ENCODE measurements at regions not wholly inside any gene's neighbourhood (a gene's known extent, or its start where the extent isn't known, plus 50 kb on each side); places are given as distances from the start of the nearest gene placed in this dataset.

- no peaks in the 10 kb centered on the region for H3K9me3 ChIP-seq (ENCODE audit: low read length)
- TF ChIP-seq RAD21 (conservative IDR thresholded peaks at IDR 0.05) (no peak), MXI1 (conservative IDR thresholded peaks at IDR 0.05; ENCODE audit: poor library complexity, severe bottlenecking) (no peak), EP300 (conservative IDR thresholded peaks at IDR 0.05; ENCODE audit: poor library complexity, severe bottlenecking) (no peak), POLR2AphosphoS5 (IDR thresholded peaks at IDR 0.05) (no peak), CTCF (IDR thresholded peaks at IDR 0.05; ENCODE audit: poor library complexity, severe bottlenecking) (no peak), SMC3 (conservative IDR thresholded peaks at IDR 0.05; ENCODE audit: poor library complexity) (no peak), TAF1 (IDR thresholded peaks at IDR 0.05; ENCODE audit: low read depth) (no peak), REST (IDR thresholded peaks at IDR 0.05; ENCODE audit: borderline replicate concordance) (no peak), EZH2 (IDR thresholded peaks at IDR 0.05; ENCODE audit: borderline replicate concordance, insufficient read depth, low read length, poor library complexity, severe bottlenecking) (no peak)
- no peaks in the 10 kb centered on the region for H3K27me3 ChIP-seq (ENCODE audit: insufficient read depth, low read depth, low read length)
- H3K4me2 ChIP-seq (ENCODE audit: low read length) = no peak overlapping the region
- H3K9me2 ChIP-seq (ENCODE audit: insufficient read depth, low read length) = no peaks in the 10 kb centered on the region
- H2AFZ ChIP-seq (ENCODE audit: low read depth, low read length) = no peak overlapping the region
- H3K4me3 ChIP-seq (ENCODE audit: low read length) = no peak overlapping the region
- no peaks in the 10 kb centered on the region for H3F3A ChIP-seq (ENCODE audit: insufficient read depth, low read length, poor library complexity, severe bottlenecking)
- H3K79me2 ChIP-seq (replicated peaks; ENCODE audit: insufficient read depth, low read length) = no peaks in the 10 kb centered on the region
- no peaks in the 10 kb centered on the region for H4K20me1 ChIP-seq (ENCODE audit: insufficient read depth)
- no peaks in the 10 kb centered on the region for H3K36me3 ChIP-seq (ENCODE audit: insufficient read depth, low read length)
- no peak overlapping the region for H3K27ac ChIP-seq (ENCODE audit: low read length)
- no peak overlapping the region for H3K9ac ChIP-seq (ENCODE audit: low read length)
These were observed 697.4 kb upstream of the WWC1 start for GRCh38 chr5:167594061-167594435.

GRCh38 chr5:167594750-167595149, 696.7 kb upstream of the WWC1 start:
- Histone ChIP-seq H3K27ac (ENCODE audit: low read length) (no peak overlapping the region), H3K27me3 (ENCODE audit: insufficient read depth, low read depth, low read length) (no peaks in the 10 kb centered on the region), H3K9me2 (ENCODE audit: insufficient read depth, low read length) (no peaks in the 10 kb centered on the region), H3K4me2 (ENCODE audit: low read length) (no peak overlapping the region), H3K9me3 (ENCODE audit: low read length) (no peaks in the 10 kb centered on the region), H4K20me1 (ENCODE audit: insufficient read depth) (no peaks in the 10 kb centered on the region), H3K4me3 (ENCODE audit: low read length) (no peak overlapping the region), H3F3A (ENCODE audit: insufficient read depth, low read length, poor library complexity, severe bottlenecking) (no peaks in the 10 kb centered on the region), H2AFZ (ENCODE audit: low read depth, low read length) (no peak overlapping the region), H3K9ac (ENCODE audit: low read length) (no peak overlapping the region), H3K79me2 (replicated peaks; ENCODE audit: insufficient read depth, low read length) (no peaks in the 10 kb centered on the region), H3K36me3 (ENCODE audit: insufficient read depth, low read length) (no peaks in the 10 kb centered on the region)
- TF ChIP-seq POLR2AphosphoS5 (IDR thresholded peaks at IDR 0.05) (no peak), SMC3 (conservative IDR thresholded peaks at IDR 0.05; ENCODE audit: poor library complexity) (no peak), MXI1 (conservative IDR thresholded peaks at IDR 0.05; ENCODE audit: poor library complexity, severe bottlenecking) (no peak)

GRCh38 chr5:167595196-167595595, 696.2 kb upstream of the WWC1 start:
- no peaks in the 10 kb centered on the region for H3K79me2 ChIP-seq (replicated peaks; ENCODE audit: insufficient read depth, low read length)
- H4K20me1 ChIP-seq (ENCODE audit: insufficient read depth) = no peaks in the 10 kb centered on the region
- H2AFZ ChIP-seq (ENCODE audit: low read depth, low read length) = no peak overlapping the region
- no peak overlapping the region for H3K4me3 ChIP-seq (ENCODE audit: low read length)
- no peak for TF ChIP-seq REST (IDR thresholded peaks at IDR 0.05; ENCODE audit: borderline replicate concordance)
- no peak for TF ChIP-seq EZH2 (IDR thresholded peaks at IDR 0.05; ENCODE audit: borderline replicate concordance, insufficient read depth, low read length, poor library complexity, severe bottlenecking)
- no peak for TF ChIP-seq RAD21 (conservative IDR thresholded peaks at IDR 0.05)
- TF ChIP-seq MXI1 (conservative IDR thresholded peaks at IDR 0.05; ENCODE audit: poor library complexity, severe bottlenecking) = no peak
- no peak for TF ChIP-seq EP300 (conservative IDR thresholded peaks at IDR 0.05; ENCODE audit: poor library complexity, severe bottlenecking)
- no peak for TF ChIP-seq CTCF (IDR thresholded peaks at IDR 0.05; ENCODE audit: poor library complexity, severe bottlenecking)
- no peak for TF ChIP-seq POLR2AphosphoS5 (IDR thresholded peaks at IDR 0.05)
- TF ChIP-seq SMC3 (conservative IDR thresholded peaks at IDR 0.05; ENCODE audit: poor library complexity) = no peak
- no peak for TF ChIP-seq TAF1 (IDR thresholded peaks at IDR 0.05; ENCODE audit: low read depth)
- no peak overlapping the region for H3K9ac ChIP-seq (ENCODE audit: low read length)
- H3K9me3 ChIP-seq (ENCODE audit: low read length) = no peaks in the 10 kb centered on the region
- H3K9me2 ChIP-seq (ENCODE audit: insufficient read depth, low read length) = no peaks in the 10 kb centered on the region
- no peaks in the 10 kb centered on the region for H3K36me3 ChIP-seq (ENCODE audit: insufficient read depth, low read length)
- no peak overlapping the region for H3K4me2 ChIP-seq (ENCODE audit: low read length)
- H3K27me3 ChIP-seq (ENCODE audit: insufficient read depth, low read depth, low read length) = no peaks in the 10 kb centered on the region
- no peak overlapping the region for H3K27ac ChIP-seq (ENCODE audit: low read length)
- no peaks in the 10 kb centered on the region for H3F3A ChIP-seq (ENCODE audit: insufficient read depth, low read length, poor library complexity, severe bottlenecking)
